Heart right ventricle (tissue), 16 donors: ENCODE measurements at regions not wholly inside any gene's neighbourhood (a gene's known extent, or its start where the extent isn't known, plus 50 kb on each side); places are given as distances from the start of the nearest gene placed in this dataset.

ENCODE experiments used
- ATAC-seq, 8 donors: fragments of 200-7000 bp; cut with Tn5 transposase; one replicate each; pipeline ENCODE4 v1.9.1; 2020; ENCODE audit warnings: mild to moderate bottlenecking in 8 of 8, moderate library complexity in 8 of 8, moderate number of reproducible peaks in 1 of 8
- DNase-seq, 2 donors: peaks; one replicate each; pipeline ENCODE4 v3.0.0-alpha.2; 2020
- H3K27ac ChIP-seq, 10 donors: fragments of 200-600 bp; sonication (generic) in 2 of 10; one replicate each; pipeline versions ENCODE4 v1.5.0 to v1.8.0; 2020 to 2022; ENCODE audit warnings: mild to moderate bottlenecking in 3 of 10
- H3K27me3 ChIP-seq, 7 donors: fragments of 200-600 bp; one replicate each; pipeline ENCODE4 v1.8.0; 2021 to 2022; ENCODE audit warnings: mild to moderate bottlenecking in 2 of 7
- H3K36me3 ChIP-seq, 9 donors: fragments of 200-600 bp; sonication (generic) in 1 of 9; one replicate each; pipeline versions ENCODE4 v1.5.0 to v1.8.0; 2020 to 2022; ENCODE audit warnings: mild to moderate bottlenecking in 2 of 9
- H3K4me1 ChIP-seq, 9 donors: fragments of 200-600 bp; sonication (generic) in 1 of 9; one replicate each; pipeline versions ENCODE4 v1.5.0 to v1.8.0; 2020 to 2022; ENCODE audit warnings: mild to moderate bottlenecking in 4 of 9
- H3K4me3 ChIP-seq, 10 donors: fragments of 200-600 bp; sonication (generic) in 2 of 10; one replicate each; pipeline versions ENCODE4 v1.5.0 to v1.8.0; 2020 to 2022; ENCODE audit warnings: mild to moderate bottlenecking in 7 of 10, moderate library complexity in 2 of 10
- H3K9me3 ChIP-seq, 11 donors: fragments of 200-600 bp in 10 of 11; sonication (generic) in 2 of 11; one replicate each; pipeline versions ENCODE4 v1.5.0 to v1.8.0; 2013 to 2022; ENCODE audit warnings: mild to moderate bottlenecking in 2 of 11, control low read depth in 1 of 11, moderate library complexity in 1 of 11
- WGBS, 2 donors: extraction: QIAGEN DNeasy Blood & Tissue Kit; methylation state at CpG; one replicate each; pipeline ENCODE4 v1.1.7; 2013; ENCODE audit warnings: inconsistent platforms in 1 of 2; 5-methylcytosine and 5-hydroxymethylcytosine counted together
- intact Hi-C, 10 donors: fragments of 100-400 bp; cut with DNase I; formaldehyde crosslinking; loops; one replicate each; pipeline versions ENCODE4 v1.11.1 to v1.14.2; 2022
- TF ChIP-seq, protein P1 (sequence below), 9 donors: fragments of 200-600 bp; sonication (generic) in 2 of 9; IDR thresholded peaks; one replicate each; pipeline versions ENCODE4 v1.5.0 to v1.8.0; 2021 to 2022; ENCODE audit warnings: antibody characterized with exemption in 9 of 9, mild to moderate bottlenecking in 5 of 9, moderate library complexity in 1 of 9
- donor health status: Arrhythmogenic right ventricular cardiomyopathy.
- donor health status: ischemic (EF 13 %, LVEDD 7.1; RV severe dilation, severe dysfunction).
- donor health status: healthy with polysubstance abuse.
- donor health status: DM: no; HTN: yes; CAD: no.
- donor health status: DM: no; HTN: no; CAD: no.
- donor health status: ischemic (EF 25% LVEDD 6.9; RV normal size, moderate dysfunction).
- donor health status: ischemic (EF 25% LVEDD 5.7; RV mildly dilated, moderate dysfunction).
- donor health status: healthy.
- donor health status: DM: yes; HTN: yes; CAD: no.
- donor health status: Ischemic cardiomyopathy.
- donor health status: ischemic (EF 35%, LVEDD 5.7; RV mildly dilated, moderate dysfunction).
- donor health status: nonischemic (EF 11% LVEDD 7.7; RV severe dilation, severe dysfunction).
- donor health status: DM: yes; HTN: yes; CAD: no.
- donor health status: PGD.
- donor health status: ischemic (EF 29% LVEDD 5.4; RV normal size, mild dysfunction).
- donor health status: nonischemic (EF 23%, LVEDD 6.1; RV moderate dilation, normal function).

DNA sequence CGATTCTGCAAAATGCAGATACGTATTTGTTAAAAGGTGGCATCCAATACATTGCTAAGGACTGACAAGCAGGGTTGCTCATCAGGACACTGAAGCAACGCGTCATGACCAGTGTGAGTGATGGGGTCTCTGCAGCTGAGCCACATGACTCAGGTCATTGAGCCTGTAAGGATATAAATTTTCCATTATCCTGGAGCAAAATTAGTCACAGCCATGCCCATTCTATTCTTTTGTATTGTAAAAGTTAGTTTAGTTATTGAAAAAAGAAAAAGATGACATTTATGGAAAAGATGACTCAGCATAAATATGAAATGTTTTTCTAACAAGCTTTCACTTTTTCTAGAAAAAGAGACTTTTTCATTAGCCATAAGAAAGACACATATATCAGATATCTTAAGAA is 268.0 kb upstream of the TMEM132C start:
- 72 to 76% methylated on average over 4 of the region's 4 CpGs for WGBS, 2 donors
- no peak overlapping the region for H3K27ac ChIP-seq
- TF ChIP-seq, protein P1, sequence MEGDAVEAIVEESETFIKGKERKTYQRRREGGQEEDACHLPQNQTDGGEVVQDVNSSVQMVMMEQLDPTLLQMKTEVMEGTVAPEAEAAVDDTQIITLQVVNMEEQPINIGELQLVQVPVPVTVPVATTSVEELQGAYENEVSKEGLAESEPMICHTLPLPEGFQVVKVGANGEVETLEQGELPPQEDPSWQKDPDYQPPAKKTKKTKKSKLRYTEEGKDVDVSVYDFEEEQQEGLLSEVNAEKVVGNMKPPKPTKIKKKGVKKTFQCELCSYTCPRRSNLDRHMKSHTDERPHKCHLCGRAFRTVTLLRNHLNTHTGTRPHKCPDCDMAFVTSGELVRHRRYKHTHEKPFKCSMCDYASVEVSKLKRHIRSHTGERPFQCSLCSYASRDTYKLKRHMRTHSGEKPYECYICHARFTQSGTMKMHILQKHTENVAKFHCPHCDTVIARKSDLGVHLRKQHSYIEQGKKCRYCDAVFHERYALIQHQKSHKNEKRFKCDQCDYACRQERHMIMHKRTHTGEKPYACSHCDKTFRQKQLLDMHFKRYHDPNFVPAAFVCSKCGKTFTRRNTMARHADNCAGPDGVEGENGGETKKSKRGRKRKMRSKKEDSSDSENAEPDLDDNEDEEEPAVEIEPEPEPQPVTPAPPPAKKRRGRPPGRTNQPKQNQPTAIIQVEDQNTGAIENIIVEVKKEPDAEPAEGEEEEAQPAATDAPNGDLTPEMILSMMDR (IDR thresholded peaks at IDR 0.05) = no peak
- intact Hi-C loops = no loop called here
- no peaks in the 10 kb centered on the region for H3K36me3 ChIP-seq
- H3K4me3 ChIP-seq = no peak overlapping the region
- peaks cover 0 to 7% (median 0%) of the 10 kb centered on the region in 7 donors for H3K27me3 ChIP-seq
- ATAC-seq (no peak), DNase-seq (no peak)
- peaks cover 0 to 5% (median 0%) of the 10 kb centered on the region in 11 donors for H3K9me3 ChIP-seq
- no peaks in the 10 kb centered on the region for H3K4me1 ChIP-seq

DNA sequence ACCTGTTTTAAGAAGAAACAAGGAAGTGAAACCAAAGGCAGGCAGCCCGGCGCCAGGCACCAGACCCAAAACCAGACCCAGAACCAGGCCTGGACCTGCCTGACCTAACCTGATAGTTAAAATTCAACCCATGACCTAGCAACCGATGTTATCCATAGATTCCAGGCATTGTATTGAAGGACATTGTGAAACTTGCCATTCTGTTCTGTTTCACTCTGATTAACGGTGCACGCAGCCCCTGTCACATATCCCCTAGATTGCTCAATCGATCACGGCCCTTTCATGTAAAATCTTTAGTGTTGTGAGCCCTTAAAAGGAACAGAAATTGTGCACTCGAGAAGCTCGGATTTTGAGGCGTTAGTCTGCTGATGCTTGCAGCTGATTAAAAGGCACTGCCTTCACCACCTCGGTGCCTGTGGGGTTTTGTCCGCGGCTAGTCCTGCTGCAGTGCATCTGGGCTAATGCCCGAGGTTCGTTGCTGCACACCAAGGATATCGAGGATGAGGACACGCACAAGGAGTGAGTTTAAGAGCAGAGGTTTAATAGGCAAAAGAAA is 262.5 kb upstream of the TMEM132C start:
- Histone ChIP-seq H3K36me3 (no peaks in the 10 kb centered on the region), H3K27me3 (peaks cover 0 to 3% (median 0%) of the 10 kb centered on the region in 7 donors), H3K4me3 (no peak overlapping the region), H3K27ac (no peak overlapping the region), H3K9me3 (no peaks in the 10 kb centered on the region), H3K4me1 (no peaks in the 10 kb centered on the region)
- no peak for DNase-seq
- intact Hi-C loops = no loop called here
- no peak for ATAC-seq
- TF ChIP-seq, protein P1 (IDR thresholded peaks at IDR 0.05) = no peak
- WGBS, 2 donors = 84 to 88% methylated on average over 17 of the region's 17 CpGs

DNA sequence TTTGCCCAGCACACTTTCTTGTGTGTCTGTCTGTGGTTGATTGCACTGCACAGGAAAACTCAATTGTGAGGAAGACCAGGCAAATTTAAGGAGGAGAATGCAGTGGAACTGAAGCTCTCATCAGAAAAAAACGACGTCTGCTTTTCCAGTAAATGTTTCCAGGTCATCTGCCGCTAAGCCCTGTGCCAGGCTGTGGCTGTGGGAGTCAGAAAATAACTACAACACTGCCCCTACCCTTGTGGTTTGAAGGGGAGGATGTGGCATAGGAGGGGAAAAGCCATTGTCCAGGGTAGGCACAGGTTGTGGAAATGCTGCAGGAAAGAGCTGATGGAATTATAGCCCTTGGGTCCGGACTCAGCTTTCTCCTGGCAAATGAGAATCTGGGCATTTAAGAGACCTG is 259.7 kb upstream of the TMEM132C start:
- 58 to 69% methylated on average over 4 of the region's 4 CpGs for WGBS, 2 donors
- no peak for ATAC-seq
- DNase-seq = no peak
- no peaks in the 10 kb centered on the region for H3K9me3 ChIP-seq
- no peak overlapping the region for H3K27ac ChIP-seq
- intact Hi-C loops = no loop called here
- H3K36me3 ChIP-seq = no peaks in the 10 kb centered on the region
- TF ChIP-seq, protein P1 (IDR thresholded peaks at IDR 0.05) = no peak
- no peak overlapping the region for H3K4me3 ChIP-seq
- no peaks in the 10 kb centered on the region for H3K4me1 ChIP-seq
- H3K27me3 ChIP-seq = peaks cover 0 to 13% (median 0%) of the 10 kb centered on the region in 7 donors

DNA sequence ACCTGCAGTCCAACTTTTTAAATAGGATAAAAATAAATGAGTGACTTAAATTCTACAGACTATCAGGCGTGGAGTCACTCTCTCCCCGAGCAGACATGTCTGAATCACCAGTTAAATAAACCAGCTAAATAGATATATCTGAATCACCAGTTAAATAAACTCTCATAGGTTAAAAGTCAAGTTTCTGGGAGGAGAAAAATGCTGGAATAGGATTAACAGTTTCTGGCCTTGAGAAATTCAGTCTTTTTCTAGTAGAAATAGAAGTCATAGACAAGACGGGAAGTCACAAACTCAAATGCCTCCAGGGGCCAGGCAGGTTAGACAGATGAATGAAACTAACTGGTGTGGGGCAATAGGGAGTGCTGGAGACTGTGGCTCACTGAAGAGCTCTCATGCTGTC is 258.6 kb upstream of the TMEM132C start:
- no peak for ATAC-seq
- intact Hi-C loops = no loop called here

More for the DNA sequence above, 258.6 kb upstream of the TMEM132C start:
- no peak overlapping the region for H3K27ac ChIP-seq
- DNase-seq = no peak
- TF ChIP-seq, protein P1 (IDR thresholded peaks at IDR 0.05) = no peak
- no peaks in the 10 kb centered on the region for H3K36me3 ChIP-seq
- H3K4me3 ChIP-seq = no peak overlapping the region
- no peaks in the 10 kb centered on the region for H3K4me1 ChIP-seq
- 62 to 70% methylated on average over 3 of the region's 3 CpGs for WGBS, 2 donors
- H3K27me3 ChIP-seq = peaks cover 0 to 15% (median 0%) of the 10 kb centered on the region in 7 donors
- no peaks in the 10 kb centered on the region for H3K9me3 ChIP-seq
